ENCODE measurements at regions not wholly inside any gene's neighbourhood (a gene's known extent, or its start where the extent isn't known, plus 50 kb on each side); places are given as distances from the start of the nearest gene placed in this dataset.

- TF ChIP-seq, protein P1, sequence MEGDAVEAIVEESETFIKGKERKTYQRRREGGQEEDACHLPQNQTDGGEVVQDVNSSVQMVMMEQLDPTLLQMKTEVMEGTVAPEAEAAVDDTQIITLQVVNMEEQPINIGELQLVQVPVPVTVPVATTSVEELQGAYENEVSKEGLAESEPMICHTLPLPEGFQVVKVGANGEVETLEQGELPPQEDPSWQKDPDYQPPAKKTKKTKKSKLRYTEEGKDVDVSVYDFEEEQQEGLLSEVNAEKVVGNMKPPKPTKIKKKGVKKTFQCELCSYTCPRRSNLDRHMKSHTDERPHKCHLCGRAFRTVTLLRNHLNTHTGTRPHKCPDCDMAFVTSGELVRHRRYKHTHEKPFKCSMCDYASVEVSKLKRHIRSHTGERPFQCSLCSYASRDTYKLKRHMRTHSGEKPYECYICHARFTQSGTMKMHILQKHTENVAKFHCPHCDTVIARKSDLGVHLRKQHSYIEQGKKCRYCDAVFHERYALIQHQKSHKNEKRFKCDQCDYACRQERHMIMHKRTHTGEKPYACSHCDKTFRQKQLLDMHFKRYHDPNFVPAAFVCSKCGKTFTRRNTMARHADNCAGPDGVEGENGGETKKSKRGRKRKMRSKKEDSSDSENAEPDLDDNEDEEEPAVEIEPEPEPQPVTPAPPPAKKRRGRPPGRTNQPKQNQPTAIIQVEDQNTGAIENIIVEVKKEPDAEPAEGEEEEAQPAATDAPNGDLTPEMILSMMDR (IDR thresholded peaks at IDR 0.05; ENCODE audit: control extremely low read depth, extremely low read depth, low read depth, missing control alignments), result no peak
- ChIA-PET POLR2A (no interaction called here), CTCF (no interaction called here)
Observed at GRCh38 chr6:140828856-140829255, 1303.9 kb upstream of the GJE1 start.

GRCh38 chr6:140827593-140827992, 1305.1 kb upstream of the GJE1 start:
- POLR2A ChIA-PET, result no interaction called here
- DNase-seq (ENCODE audit: extremely low spot score), result no peak
- TF ChIP-seq, protein P1 (IDR thresholded peaks at IDR 0.05; ENCODE audit: control extremely low read depth, extremely low read depth, low read depth, missing control alignments), result no peak
- CTCF ChIA-PET, result no interaction called here

More at GRCh38 chr6:140828856-140829255, 1303.9 kb upstream of the GJE1 start:
- DNase-seq (ENCODE audit: extremely low spot score), result no peak

- TF ChIP-seq, protein P1 (IDR thresholded peaks at IDR 0.05; ENCODE audit: control extremely low read depth, extremely low read depth, low read depth, missing control alignments), result no peak
- ChIA-PET POLR2A (no interaction called here), CTCF (interaction anchor here (1.0 kb wide), 1 partner anchor 46 kb away, joined by 3 read pairs; no protein-coding TSS in a partner anchor)
- DNase-seq (ENCODE audit: extremely low spot score), result no peak
Observed at GRCh38 chr6:140825731-140826130, 1307.0 kb upstream of the GJE1 start.

DNA sequence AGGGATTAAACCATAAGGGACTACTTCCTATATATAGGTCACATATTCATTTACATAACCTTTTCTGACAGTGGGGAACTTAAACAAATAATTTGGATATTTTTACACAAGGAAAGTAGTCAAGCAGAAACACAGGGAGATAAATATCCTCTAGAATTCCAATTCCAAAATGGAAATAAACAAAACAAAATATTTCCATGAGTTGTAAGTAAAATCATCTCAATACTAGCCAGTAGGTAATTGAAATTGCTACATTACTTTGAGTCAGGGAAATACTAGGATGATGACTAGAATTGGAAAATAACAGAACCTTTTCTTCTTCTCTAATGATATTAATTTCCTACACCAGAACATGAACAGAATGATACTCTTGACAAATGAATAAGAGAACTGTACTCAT, 1308.1 kb upstream of the GJE1 start:
- ChIA-PET CTCF (interaction anchor here (1.0 kb wide), 1 partner anchor 45 kb away, joined by 3 read pairs; no protein-coding TSS in a partner anchor), POLR2A (no interaction called here)

DNA sequence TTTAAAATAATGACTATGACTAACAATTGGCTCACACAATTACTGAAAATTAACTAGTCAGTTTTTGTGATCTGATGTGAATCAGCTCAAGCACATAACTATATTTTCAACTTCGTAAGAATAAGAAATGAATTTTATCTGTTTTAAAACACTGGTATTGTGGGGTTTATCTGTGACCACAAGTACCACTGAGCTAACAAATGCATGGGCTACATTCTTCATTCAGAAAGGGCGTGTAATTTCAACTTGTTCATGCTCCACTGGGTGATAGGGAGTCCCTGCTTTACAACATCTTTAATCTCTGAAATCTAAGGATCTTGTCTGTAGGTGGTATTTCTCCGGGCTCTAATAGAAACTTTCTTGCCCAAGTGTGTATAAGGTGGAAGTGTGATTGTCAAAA, 1311.5 kb upstream of the GJE1 start:
- DNase-seq (ENCODE audit: extremely low spot score), result no peak
- ChIA-PET CTCF (no interaction called here), POLR2A (no interaction called here)
- TF ChIP-seq, protein P1 (IDR thresholded peaks at IDR 0.05; ENCODE audit: control extremely low read depth, extremely low read depth, low read depth, missing control alignments), result no peak

More for the DNA sequence above, 1308.1 kb upstream of the GJE1 start:
- no peak for DNase-seq (ENCODE audit: extremely low spot score)
- TF ChIP-seq, protein P1 (IDR thresholded peaks at IDR 0.05; ENCODE audit: control extremely low read depth, extremely low read depth, low read depth, missing control alignments), result no peak

- CTCF ChIA-PET, result no interaction called here
- TF ChIP-seq, protein P1 (IDR thresholded peaks at IDR 0.05; ENCODE audit: control extremely low read depth, extremely low read depth, low read depth, missing control alignments), result no peak
- POLR2A ChIA-PET, result no interaction called here
- no peak for DNase-seq (ENCODE audit: extremely low spot score)
Observed at GRCh38 chr6:140817176-140817575, 1315.5 kb upstream of the GJE1 start.

DNA sequence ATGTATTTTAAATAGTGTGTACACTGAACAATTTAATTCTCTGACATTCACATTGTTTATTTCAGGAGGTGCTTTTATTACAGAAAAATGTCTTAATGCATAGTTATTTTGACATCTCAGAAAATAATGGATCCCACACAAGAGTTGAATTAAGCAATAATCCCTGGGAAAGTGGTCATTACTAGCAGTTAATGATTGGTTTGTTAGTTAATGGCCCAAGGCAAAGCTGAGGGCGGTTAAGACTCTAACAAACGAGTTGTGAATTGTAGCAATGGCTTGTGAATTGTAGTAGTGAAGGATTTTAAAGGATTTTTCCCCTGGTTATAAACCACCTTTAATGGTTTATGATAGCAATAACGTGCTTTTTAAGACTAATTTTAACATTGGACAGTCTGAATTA, 1316.0 kb upstream of the GJE1 start:
- TF ChIP-seq, protein P1 (IDR thresholded peaks at IDR 0.05; ENCODE audit: control extremely low read depth, extremely low read depth, low read depth, missing control alignments), result no peak
- ChIA-PET CTCF (no interaction called here), POLR2A (no interaction called here)
- DNase-seq (ENCODE audit: extremely low spot score), result no peak
